HepG2 (cell line): ENCODE measurements at regions not wholly inside any gene's neighbourhood (a gene's known extent, or its start where the extent isn't known, plus 50 kb on each side); places are given as distances from the start of the nearest gene placed in this dataset.

Source experiments
- BRCA1 ChIP-seq: sonication (generic); formaldehyde crosslinking; IDR thresholded peaks from 2 replicates; pipeline ENCODE4 v1.4.0; 2020; ENCODE audit warnings: missing genetic modification reagents
- EP300 ChIP-seq, 3 experiments: sonication (generic) in 1 of 3; formaldehyde crosslinking in 1 of 3; IDR thresholded peaks; 2 replicates each; pipeline versions ENCODE4 v1.5.1 to v1.6.1; 2011 to 2020; ENCODE audit warnings: low read depth in 2 of 3, low read length in 2 of 3, borderline replicate concordance in 1 of 3, improper control_type of control experiment in 1 of 3, mild to moderate bottlenecking in 1 of 3, missing genetic modification reagents in 1 of 3, moderate library complexity in 1 of 3
- EZH2 ChIP-seq: conservative IDR thresholded peaks from 2 replicates; pipeline ENCODE4 v1.6.1; 2012; ENCODE audit warnings: mild to moderate bottlenecking, low read depth, low read length, moderate library complexity
- NR2F6 ChIP-seq, 2 experiments: IDR thresholded peaks; 2 replicates each; pipeline ENCODE4 v1.6.1; 2016; ENCODE audit warnings: antibody characterized with exemption in 1 of 2, mild to moderate bottlenecking in 1 of 2
- POLR2AphosphoS5 ChIP-seq: IDR thresholded peaks from 2 replicates; pipeline ENCODE4 v1.6.1; 2012; ENCODE audit warnings: low read depth, low read length
- ZIK1 ChIP-seq: sonication (generic); formaldehyde crosslinking; IDR thresholded peaks from 2 replicates; pipeline ENCODE4 v1.5.0; 2020; ENCODE audit warnings: mild to moderate bottlenecking, low read depth, missing genetic modification reagents, borderline replicate concordance
- ZNF138 ChIP-seq: sonication (generic); formaldehyde crosslinking; IDR thresholded peaks from 2 replicates; pipeline ENCODE4 v1.5.0; 2020; ENCODE audit warnings: mild to moderate bottlenecking, low read depth, missing genetic modification reagents
- ZNF180 ChIP-seq: sonication (generic); formaldehyde crosslinking; IDR thresholded peaks from 2 replicates; pipeline ENCODE4 v1.4.0; 2020; ENCODE audit warnings: low read depth, missing genetic modification reagents, borderline replicate concordance
- TF ChIP-seq, protein P1 (sequence below): sonication (generic); formaldehyde crosslinking; IDR thresholded peaks from 2 replicates; pipeline ENCODE4 v1.5.0; 2020; ENCODE audit warnings: mild to moderate bottlenecking, missing genetic modification reagents, moderate library complexity
- TF ChIP-seq, protein P2 (sequence below): sonication (generic); formaldehyde crosslinking; IDR thresholded peaks from 2 replicates; pipeline ENCODE4 v1.4.0; 2020; ENCODE audit warnings: missing genetic modification reagents
- TF ChIP-seq, protein P3 (sequence below): sonication (generic); formaldehyde crosslinking; IDR thresholded peaks from 2 replicates; pipeline ENCODE4 v1.4.0; 2020; ENCODE audit warnings: missing genetic modification reagents, mild to moderate bottlenecking, borderline replicate concordance
- TF ChIP-seq, protein P4 (sequence below): sonication (generic); formaldehyde crosslinking; IDR thresholded peaks from 2 replicates; pipeline ENCODE4 v1.8.1; 2022; ENCODE audit warnings: low read depth, mild to moderate bottlenecking, missing genetic modification reagents
- TF ChIP-seq, protein P5 (sequence below): sonication (generic); formaldehyde crosslinking; IDR thresholded peaks from 2 replicates; pipeline ENCODE4 v1.4.0; 2020; ENCODE audit warnings: mild to moderate bottlenecking, missing genetic modification reagents
- TF ChIP-seq, protein P6 (sequence below): sonication (generic); formaldehyde crosslinking; IDR thresholded peaks from 2 replicates; pipeline ENCODE4 v1.5.0; 2020; ENCODE audit warnings: mild to moderate bottlenecking, missing genetic modification reagents

DNA sequence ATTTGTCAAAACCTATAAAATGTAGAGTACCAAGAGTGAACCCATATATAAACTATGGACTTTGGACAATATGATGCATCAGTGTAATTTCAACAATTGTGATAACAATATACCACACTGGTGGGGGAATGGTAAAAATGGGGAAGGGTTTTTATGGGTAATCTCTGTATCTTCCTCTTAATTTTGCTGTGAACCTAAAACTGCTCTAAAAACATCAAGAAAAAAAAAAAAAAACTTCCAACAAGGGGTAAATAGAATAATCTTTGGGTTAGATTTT is 592.0 kb upstream of the ADGRB3 start:
- TF ChIP-seq, protein P1, sequence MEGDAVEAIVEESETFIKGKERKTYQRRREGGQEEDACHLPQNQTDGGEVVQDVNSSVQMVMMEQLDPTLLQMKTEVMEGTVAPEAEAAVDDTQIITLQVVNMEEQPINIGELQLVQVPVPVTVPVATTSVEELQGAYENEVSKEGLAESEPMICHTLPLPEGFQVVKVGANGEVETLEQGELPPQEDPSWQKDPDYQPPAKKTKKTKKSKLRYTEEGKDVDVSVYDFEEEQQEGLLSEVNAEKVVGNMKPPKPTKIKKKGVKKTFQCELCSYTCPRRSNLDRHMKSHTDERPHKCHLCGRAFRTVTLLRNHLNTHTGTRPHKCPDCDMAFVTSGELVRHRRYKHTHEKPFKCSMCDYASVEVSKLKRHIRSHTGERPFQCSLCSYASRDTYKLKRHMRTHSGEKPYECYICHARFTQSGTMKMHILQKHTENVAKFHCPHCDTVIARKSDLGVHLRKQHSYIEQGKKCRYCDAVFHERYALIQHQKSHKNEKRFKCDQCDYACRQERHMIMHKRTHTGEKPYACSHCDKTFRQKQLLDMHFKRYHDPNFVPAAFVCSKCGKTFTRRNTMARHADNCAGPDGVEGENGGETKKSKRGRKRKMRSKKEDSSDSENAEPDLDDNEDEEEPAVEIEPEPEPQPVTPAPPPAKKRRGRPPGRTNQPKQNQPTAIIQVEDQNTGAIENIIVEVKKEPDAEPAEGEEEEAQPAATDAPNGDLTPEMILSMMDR (CRISPR knock-in tag), result no peak
- TF ChIP-seq, protein P2, sequence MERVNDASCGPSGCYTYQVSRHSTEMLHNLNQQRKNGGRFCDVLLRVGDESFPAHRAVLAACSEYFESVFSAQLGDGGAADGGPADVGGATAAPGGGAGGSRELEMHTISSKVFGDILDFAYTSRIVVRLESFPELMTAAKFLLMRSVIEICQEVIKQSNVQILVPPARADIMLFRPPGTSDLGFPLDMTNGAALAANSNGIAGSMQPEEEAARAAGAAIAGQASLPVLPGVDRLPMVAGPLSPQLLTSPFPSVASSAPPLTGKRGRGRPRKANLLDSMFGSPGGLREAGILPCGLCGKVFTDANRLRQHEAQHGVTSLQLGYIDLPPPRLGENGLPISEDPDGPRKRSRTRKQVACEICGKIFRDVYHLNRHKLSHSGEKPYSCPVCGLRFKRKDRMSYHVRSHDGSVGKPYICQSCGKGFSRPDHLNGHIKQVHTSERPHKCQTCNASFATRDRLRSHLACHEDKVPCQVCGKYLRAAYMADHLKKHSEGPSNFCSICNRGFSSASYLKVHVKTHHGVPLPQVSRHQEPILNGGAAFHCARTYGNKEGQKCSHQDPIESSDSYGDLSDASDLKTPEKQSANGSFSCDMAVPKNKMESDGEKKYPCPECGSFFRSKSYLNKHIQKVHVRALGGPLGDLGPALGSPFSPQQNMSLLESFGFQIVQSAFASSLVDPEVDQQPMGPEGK (CRISPR knock-in tag), result no peak
- TF ChIP-seq EZH2, result no peak
- TF ChIP-seq, protein P3, sequence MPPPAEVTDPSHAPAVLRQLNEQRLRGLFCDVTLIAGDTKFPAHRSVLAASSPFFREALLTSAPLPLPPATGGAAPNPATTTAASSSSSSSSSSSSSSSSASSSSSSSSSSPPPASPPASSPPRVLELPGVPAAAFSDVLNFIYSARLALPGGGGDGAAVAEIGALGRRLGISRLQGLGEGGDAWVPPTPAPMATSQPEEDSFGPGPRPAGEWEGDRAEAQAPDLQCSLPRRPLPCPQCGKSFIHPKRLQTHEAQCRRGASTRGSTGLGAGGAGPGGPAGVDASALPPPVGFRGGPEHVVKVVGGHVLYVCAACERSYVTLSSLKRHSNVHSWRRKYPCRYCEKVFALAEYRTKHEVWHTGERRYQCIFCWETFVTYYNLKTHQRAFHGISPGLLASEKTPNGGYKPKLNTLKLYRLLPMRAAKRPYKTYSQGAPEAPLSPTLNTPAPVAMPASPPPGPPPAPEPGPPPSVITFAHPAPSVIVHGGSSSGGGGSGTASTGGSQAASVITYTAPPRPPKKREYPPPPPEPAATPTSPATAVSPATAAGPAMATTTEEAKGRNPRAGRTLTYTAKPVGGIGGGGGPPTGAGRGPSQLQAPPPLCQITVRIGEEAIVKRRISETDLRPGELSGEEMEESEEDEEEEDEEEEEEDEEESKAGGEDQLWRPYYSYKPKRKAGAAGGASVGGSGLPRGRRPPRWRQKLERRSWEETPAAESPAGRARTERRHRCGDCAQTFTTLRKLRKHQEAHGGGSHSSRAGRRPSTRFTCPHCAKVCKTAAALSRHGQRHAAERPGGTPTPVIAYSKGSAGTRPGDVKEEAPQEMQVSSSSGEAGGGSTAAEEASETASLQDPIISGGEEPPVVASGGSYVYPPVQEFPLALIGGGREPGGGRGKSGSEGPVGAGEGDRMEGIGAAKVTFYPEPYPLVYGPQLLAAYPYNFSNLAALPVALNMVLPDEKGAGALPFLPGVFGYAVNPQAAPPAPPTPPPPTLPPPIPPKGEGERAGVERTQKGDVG (CRISPR knock-in tag), result no peak
- no peak for TF ChIP-seq ZIK1 (CRISPR knock-in tag)
- TF ChIP-seq POLR2AphosphoS5, result no peak
- no peak for TF ChIP-seq ZNF180 (CRISPR knock-in tag)
- no peak for TF ChIP-seq EP300 (IDR thresholded peaks at IDR 0.05; ENCODE audit: low read depth in 2 of 2, low read length in 2 of 2)
- no peak for TF ChIP-seq EP300 (CRISPR knock-in tag; IDR thresholded peaks at IDR 0.05; ENCODE audit: borderline replicate concordance)
- TF ChIP-seq, protein P4, sequence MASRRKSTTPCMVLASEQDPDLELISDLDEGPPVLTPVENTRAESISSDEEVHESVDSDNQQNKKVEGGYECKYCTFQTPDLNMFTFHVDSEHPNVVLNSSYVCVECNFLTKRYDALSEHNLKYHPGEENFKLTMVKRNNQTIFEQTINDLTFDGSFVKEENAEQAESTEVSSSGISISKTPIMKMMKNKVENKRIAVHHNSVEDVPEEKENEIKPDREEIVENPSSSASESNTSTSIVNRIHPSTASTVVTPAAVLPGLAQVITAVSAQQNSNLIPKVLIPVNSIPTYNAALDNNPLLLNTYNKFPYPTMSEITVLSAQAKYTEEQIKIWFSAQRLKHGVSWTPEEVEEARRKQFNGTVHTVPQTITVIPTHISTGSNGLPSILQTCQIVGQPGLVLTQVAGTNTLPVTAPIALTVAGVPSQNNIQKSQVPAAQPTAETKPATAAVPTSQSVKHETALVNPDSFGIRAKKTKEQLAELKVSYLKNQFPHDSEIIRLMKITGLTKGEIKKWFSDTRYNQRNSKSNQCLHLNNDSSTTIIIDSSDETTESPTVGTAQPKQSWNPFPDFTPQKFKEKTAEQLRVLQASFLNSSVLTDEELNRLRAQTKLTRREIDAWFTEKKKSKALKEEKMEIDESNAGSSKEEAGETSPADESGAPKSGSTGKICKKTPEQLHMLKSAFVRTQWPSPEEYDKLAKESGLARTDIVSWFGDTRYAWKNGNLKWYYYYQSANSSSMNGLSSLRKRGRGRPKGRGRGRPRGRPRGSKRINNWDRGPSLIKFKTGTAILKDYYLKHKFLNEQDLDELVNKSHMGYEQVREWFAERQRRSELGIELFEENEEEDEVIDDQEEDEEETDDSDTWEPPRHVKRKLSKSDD (CRISPR knock-in tag), result no peak
- TF ChIP-seq NR2F6 (IDR thresholded peaks at IDR 0.05), result no peak
- no peak for TF ChIP-seq NR2F6 (CRISPR knock-in tag; IDR thresholded peaks at IDR 0.05)
- TF ChIP-seq BRCA1 (CRISPR knock-in tag), result no peak
- TF ChIP-seq, protein P5, sequence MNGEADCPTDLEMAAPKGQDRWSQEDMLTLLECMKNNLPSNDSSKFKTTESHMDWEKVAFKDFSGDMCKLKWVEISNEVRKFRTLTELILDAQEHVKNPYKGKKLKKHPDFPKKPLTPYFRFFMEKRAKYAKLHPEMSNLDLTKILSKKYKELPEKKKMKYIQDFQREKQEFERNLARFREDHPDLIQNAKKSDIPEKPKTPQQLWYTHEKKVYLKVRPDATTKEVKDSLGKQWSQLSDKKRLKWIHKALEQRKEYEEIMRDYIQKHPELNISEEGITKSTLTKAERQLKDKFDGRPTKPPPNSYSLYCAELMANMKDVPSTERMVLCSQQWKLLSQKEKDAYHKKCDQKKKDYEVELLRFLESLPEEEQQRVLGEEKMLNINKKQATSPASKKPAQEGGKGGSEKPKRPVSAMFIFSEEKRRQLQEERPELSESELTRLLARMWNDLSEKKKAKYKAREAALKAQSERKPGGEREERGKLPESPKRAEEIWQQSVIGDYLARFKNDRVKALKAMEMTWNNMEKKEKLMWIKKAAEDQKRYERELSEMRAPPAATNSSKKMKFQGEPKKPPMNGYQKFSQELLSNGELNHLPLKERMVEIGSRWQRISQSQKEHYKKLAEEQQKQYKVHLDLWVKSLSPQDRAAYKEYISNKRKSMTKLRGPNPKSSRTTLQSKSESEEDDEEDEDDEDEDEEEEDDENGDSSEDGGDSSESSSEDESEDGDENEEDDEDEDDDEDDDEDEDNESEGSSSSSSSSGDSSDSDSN (CRISPR knock-in tag), result no peak
- TF ChIP-seq, protein P6, sequence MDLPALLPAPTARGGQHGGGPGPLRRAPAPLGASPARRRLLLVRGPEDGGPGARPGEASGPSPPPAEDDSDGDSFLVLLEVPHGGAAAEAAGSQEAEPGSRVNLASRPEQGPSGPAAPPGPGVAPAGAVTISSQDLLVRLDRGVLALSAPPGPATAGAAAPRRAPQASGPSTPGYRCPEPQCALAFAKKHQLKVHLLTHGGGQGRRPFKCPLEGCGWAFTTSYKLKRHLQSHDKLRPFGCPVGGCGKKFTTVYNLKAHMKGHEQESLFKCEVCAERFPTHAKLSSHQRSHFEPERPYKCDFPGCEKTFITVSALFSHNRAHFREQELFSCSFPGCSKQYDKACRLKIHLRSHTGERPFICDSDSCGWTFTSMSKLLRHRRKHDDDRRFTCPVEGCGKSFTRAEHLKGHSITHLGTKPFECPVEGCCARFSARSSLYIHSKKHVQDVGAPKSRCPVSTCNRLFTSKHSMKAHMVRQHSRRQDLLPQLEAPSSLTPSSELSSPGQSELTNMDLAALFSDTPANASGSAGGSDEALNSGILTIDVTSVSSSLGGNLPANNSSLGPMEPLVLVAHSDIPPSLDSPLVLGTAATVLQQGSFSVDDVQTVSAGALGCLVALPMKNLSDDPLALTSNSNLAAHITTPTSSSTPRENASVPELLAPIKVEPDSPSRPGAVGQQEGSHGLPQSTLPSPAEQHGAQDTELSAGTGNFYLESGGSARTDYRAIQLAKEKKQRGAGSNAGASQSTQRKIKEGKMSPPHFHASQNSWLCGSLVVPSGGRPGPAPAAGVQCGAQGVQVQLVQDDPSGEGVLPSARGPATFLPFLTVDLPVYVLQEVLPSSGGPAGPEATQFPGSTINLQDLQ (CRISPR knock-in tag), result no peak
- TF ChIP-seq ZNF138 (CRISPR knock-in tag), result no peak
